Mesendoderm (in vitro differentiated cells): ENCODE measurements at regions not wholly inside any gene's neighbourhood (a gene's known extent, or its start where the extent isn't known, plus 50 kb on each side); places are given as distances from the start of the nearest gene placed in this dataset.

Experiments used
- DNase-seq: peaks from one replicate; pipeline ENCODE4 v3.0.0; 2013
- H2AK5ac ChIP-seq: 2 replicates; pipeline ENCODE4 v1.6.1; 2013; ENCODE audit warnings: low read length, inconsistent platforms
- H2BK120ac ChIP-seq: 2 replicates; pipeline ENCODE4 v1.6.1; 2013; ENCODE audit warnings: low read depth, mild to moderate bottlenecking, low read length, moderate library complexity, mixed read lengths
- H2BK15ac ChIP-seq: replicated peaks from 2 replicates; pipeline ENCODE4 v1.6.1; 2013; ENCODE audit warnings: low read depth, mild to moderate bottlenecking, moderate library complexity
- H2BK5ac ChIP-seq: 2 replicates; pipeline ENCODE4 v1.6.1; 2013; ENCODE audit warnings: low read length, inconsistent platforms
- H3K18ac ChIP-seq: 2 replicates; pipeline ENCODE4 v1.6.1; 2013; ENCODE audit warnings: mild to moderate bottlenecking, low read length, mixed read lengths
- H3K23ac ChIP-seq: one replicate; pipeline ENCODE4 v1.6.1; 2013; ENCODE audit warnings: low read length
- H3K27ac ChIP-seq: 2 replicates; pipeline ENCODE4 v1.5.1; 2013; ENCODE audit warnings: low read depth, mild to moderate bottlenecking, inconsistent platforms, low read length, moderate library complexity
- H3K27me3 ChIP-seq: 2 replicates; pipeline ENCODE4 v1.6.1; 2013; ENCODE audit warnings: low read length, control low read depth, mild to moderate bottlenecking, inconsistent platforms; ENCODE audit not compliant: insufficient read depth, poor library complexity
- H3K36me3 ChIP-seq: 2 replicates; pipeline ENCODE4 v1.6.1; 2013; ENCODE audit warnings: low read length, inconsistent platforms; ENCODE audit not compliant: control insufficient read depth, insufficient read depth
- H3K4ac ChIP-seq: one replicate; pipeline ENCODE4 v1.6.1; 2013; ENCODE audit warnings: low read depth, mild to moderate bottlenecking, low read length, moderate library complexity
- H3K4me1 ChIP-seq: 2 replicates; pipeline ENCODE4 v1.6.1; 2013; ENCODE audit warnings: low read depth, low read length, inconsistent platforms; ENCODE audit not compliant: control insufficient read depth
- H3K4me2 ChIP-seq: 2 replicates; pipeline ENCODE4 v1.6.1; 2013; ENCODE audit warnings: low read length
- H3K4me3 ChIP-seq: 2 replicates; pipeline ENCODE4 v1.5.1; 2013; ENCODE audit warnings: mild to moderate bottlenecking, low read length
- H3K56ac ChIP-seq: one replicate; pipeline ENCODE4 v1.6.1; 2013; ENCODE audit warnings: low read length
- H3K79me1 ChIP-seq: 2 replicates; pipeline ENCODE4 v1.6.1; 2013; ENCODE audit warnings: low read length, inconsistent platforms
- H3K79me2 ChIP-seq: 2 replicates; pipeline ENCODE4 v1.6.1; 2013; ENCODE audit warnings: mild to moderate bottlenecking, low read length; ENCODE audit not compliant: control insufficient read depth, insufficient read depth
- H3K9ac ChIP-seq: 2 replicates; pipeline ENCODE4 v1.6.1; 2013; ENCODE audit warnings: low read length, inconsistent platforms
- H4K5ac ChIP-seq: one replicate; pipeline ENCODE4 v1.6.1; 2013; ENCODE audit warnings: low read length
- H4K8ac ChIP-seq: one replicate; pipeline ENCODE4 v1.6.1; 2013; ENCODE audit warnings: low read depth, mild to moderate bottlenecking, control low read depth, low read length, moderate library complexity
- WGBS: extraction: QIAGEN DNeasy Blood & Tissue Kit; methylation state at CpG from one replicate; pipeline ENCODE4 v1.1.7; 2013; ENCODE audit warnings: low lambda C conversion rate, missing lambda C conversion rate; ENCODE audit not compliant: insufficient coverage; ENCODE audit errors: extremely low coverage; 5-methylcytosine and 5-hydroxymethylcytosine counted together

DNA sequence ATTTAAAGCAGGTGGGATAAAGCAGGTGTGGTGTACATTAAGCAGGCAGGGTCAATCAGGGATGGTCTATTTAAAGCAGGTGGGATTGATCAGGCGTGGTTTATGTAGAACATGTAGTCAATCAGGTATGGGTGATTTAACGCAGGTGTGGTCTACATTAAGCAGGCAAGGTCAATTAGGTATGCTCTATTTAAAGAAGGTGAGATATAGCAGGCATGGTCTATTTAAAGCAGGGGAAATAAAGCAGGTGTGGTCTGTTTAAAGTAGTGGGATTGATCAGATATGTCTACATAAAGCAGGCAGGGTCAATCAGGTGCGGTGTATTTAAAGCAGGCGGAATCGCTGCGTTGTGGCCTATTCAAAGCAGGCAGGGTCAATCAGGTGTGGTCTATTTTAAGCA, 88.6 kb upstream of the MXRA5 start:
- Histone ChIP-seq H3K36me3 (no peaks in the 10 kb centered on the region), H2AK5ac (no peak overlapping the region), H4K5ac (no peak overlapping the region), H3K79me2 (no peaks in the 10 kb centered on the region), H4K8ac (no peak overlapping the region), H3K18ac (no peak overlapping the region), H2BK5ac (no peak overlapping the region), H2BK120ac (no peak overlapping the region), H3K23ac (no peak overlapping the region), H2BK15ac (no peak overlapping the region), H3K4me2 (no peak overlapping the region), H3K4me3 (no peak overlapping the region), H3K79me1 (no peaks in the 10 kb centered on the region), H3K4ac (no peak overlapping the region), H3K9ac (no peak overlapping the region), H3K56ac (no peak overlapping the region), H3K27ac (no peak overlapping the region), H3K4me1 (no peaks in the 10 kb centered on the region), H3K27me3 (no peaks in the 10 kb centered on the region)
- WGBS: no CpG with 5 or more reads among the region's 6 CpGs
- no peak for DNase-seq

DNA sequence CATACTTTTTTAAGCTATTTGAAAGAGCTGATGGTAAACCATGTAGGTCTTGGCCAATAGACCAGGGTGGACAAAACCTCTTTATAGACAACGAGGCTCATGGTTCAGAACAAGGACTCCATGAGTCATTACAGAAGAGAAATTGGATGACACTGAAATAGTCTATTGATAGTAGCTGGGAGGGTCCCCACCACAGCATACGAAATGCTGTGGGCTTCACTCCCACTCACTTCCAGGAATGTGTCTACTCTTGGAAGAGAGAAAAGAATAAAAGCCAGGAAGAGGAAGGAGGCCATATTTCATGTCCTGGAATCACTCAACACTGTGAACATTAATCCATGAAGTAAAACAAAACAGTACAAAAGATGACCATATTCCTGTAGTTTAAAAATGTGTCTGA, 82.3 kb upstream of the MXRA5 start:
- no peaks in the 10 kb centered on the region for H3K79me2 ChIP-seq
- no peak overlapping the region for H3K56ac ChIP-seq
- no peak overlapping the region for H2AK5ac ChIP-seq
- H2BK15ac ChIP-seq: no peak overlapping the region
- no peak overlapping the region for H3K18ac ChIP-seq
- H3K4me2 ChIP-seq: no peak overlapping the region
- H3K4me3 ChIP-seq: no peak overlapping the region
- no peak overlapping the region for H3K4ac ChIP-seq
- no peaks in the 10 kb centered on the region for H3K4me1 ChIP-seq
- no peak overlapping the region for H3K27ac ChIP-seq
- WGBS: no CpG with 5 or more reads among the region's 2 CpGs
- no peak overlapping the region for H2BK5ac ChIP-seq
- no peaks in the 10 kb centered on the region for H3K79me1 ChIP-seq
- no peak for DNase-seq
- no peaks in the 10 kb centered on the region for H3K27me3 ChIP-seq
- no peak overlapping the region for H3K9ac ChIP-seq
- H4K8ac ChIP-seq: no peak overlapping the region
- no peak overlapping the region for H2BK120ac ChIP-seq
- no peak overlapping the region for H4K5ac ChIP-seq
- no peak overlapping the region for H3K23ac ChIP-seq
- H3K36me3 ChIP-seq: no peaks in the 10 kb centered on the region

DNA sequence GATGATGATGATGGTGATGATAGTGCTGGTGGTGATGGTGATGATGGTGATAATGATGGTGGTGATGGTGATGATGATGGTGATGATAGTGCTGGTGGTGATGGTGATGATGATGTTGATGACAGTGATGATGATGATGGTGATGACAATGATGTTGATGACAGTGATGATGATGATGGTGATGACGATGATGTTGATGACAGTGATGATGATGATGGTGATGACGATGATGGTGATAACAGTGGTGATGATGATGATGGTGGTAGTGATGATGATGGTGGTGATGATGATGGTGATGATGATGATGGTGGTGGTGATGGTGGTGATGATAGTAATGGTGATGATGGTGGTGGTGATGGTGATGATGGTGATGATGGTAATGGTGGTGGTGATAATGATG, 80.1 kb upstream of the MXRA5 start:
- H3K56ac ChIP-seq: no peak overlapping the region
- H2BK15ac ChIP-seq: no peak overlapping the region
- H3K36me3 ChIP-seq: no peaks in the 10 kb centered on the region
- H3K27me3 ChIP-seq: no peaks in the 10 kb centered on the region
- H3K27ac ChIP-seq: no peak overlapping the region
- H3K9ac ChIP-seq: no peak overlapping the region
- no peaks in the 10 kb centered on the region for H3K79me1 ChIP-seq
- no peak overlapping the region for H3K23ac ChIP-seq
- no peak overlapping the region for H3K18ac ChIP-seq
- H2BK120ac ChIP-seq: no peak overlapping the region
- H4K8ac ChIP-seq: no peak overlapping the region
- no peak overlapping the region for H3K4ac ChIP-seq
- H3K4me2 ChIP-seq: no peak overlapping the region
- no peaks in the 10 kb centered on the region for H3K4me1 ChIP-seq
- H3K79me2 ChIP-seq: no peaks in the 10 kb centered on the region
- no peak overlapping the region for H2AK5ac ChIP-seq
- no CpG with 5 or more reads among the region's 2 CpGs for WGBS
- DNase-seq: no peak
- H2BK5ac ChIP-seq: no peak overlapping the region
- H3K4me3 ChIP-seq: no peak overlapping the region
- no peak overlapping the region for H4K5ac ChIP-seq

DNA sequence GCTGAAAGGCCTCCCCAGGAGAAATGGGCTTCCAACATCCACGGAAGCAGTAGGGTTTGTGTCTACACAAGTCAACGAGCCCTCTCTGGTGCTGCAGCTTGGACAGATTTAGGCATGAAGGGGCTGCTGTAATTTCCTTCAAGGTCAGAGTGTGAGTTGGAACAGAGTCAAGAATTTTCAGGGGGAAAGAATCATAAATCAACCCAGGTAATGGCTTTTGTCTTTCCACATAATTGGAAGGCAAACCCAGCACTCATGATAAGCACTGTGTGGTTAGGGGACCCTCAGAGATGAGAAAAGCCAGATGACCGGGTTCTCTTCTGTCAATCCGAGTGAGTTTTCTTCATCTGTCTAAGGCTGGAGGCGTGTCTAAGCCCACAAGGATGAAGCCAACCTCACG, 78.6 kb upstream of the MXRA5 start:
- DNase-seq: no peak
- H3K18ac ChIP-seq: no peak overlapping the region

DNA sequence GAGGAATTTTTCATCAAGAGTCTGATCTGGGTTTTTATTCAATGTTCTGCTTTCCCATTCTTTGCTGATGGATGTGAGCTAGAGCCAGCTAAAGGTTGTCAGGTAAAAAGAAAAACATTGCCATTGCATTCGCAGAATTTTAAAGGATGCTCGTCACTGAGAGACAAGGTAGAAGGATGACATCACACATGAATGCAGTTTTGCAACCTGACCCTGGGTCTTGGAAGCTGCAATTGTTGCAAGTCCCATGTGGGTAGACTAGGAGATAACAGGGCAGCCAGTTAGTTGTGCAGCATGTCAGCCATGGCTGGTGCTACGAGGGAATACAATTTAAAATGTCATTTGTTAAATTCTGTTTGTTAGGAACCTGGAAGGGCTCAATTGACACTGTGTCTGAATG, 73.9 kb upstream of the MXRA5 start:
- H3K79me2 ChIP-seq: no peaks in the 10 kb centered on the region
- no peaks in the 10 kb centered on the region for H3K27me3 ChIP-seq
- no peak overlapping the region for H3K18ac ChIP-seq
- no peaks in the 10 kb centered on the region for H3K4me1 ChIP-seq
- H3K79me1 ChIP-seq: no peaks in the 10 kb centered on the region
- H3K27ac ChIP-seq: no peak overlapping the region
- WGBS: no CpG with 5 or more reads among the region's 3 CpGs
- no peak overlapping the region for H3K56ac ChIP-seq
- DNase-seq: peak; percentile 0
- no peak overlapping the region for H2BK120ac ChIP-seq
- no peak overlapping the region for H3K9ac ChIP-seq
- H3K23ac ChIP-seq: no peak overlapping the region
- H3K36me3 ChIP-seq: no peaks in the 10 kb centered on the region
- H3K4ac ChIP-seq: no peak overlapping the region
- H3K4me2 ChIP-seq: no peak overlapping the region
- no peak overlapping the region for H2BK5ac ChIP-seq
- H4K5ac ChIP-seq: no peak overlapping the region
- H3K4me3 ChIP-seq: no peak overlapping the region
- no peak overlapping the region for H2BK15ac ChIP-seq
- no peak overlapping the region for H2AK5ac ChIP-seq
- H4K8ac ChIP-seq: no peak overlapping the region

More for the DNA sequence above, 78.6 kb upstream of the MXRA5 start:
- no peak overlapping the region for H4K5ac ChIP-seq
- H3K27ac ChIP-seq: no peak overlapping the region
- no peak overlapping the region for H2BK5ac ChIP-seq
- H3K27me3 ChIP-seq: no peaks in the 10 kb centered on the region
- no peaks in the 10 kb centered on the region for H3K79me2 ChIP-seq
- H2AK5ac ChIP-seq: no peak overlapping the region
- H3K4me2 ChIP-seq: no peak overlapping the region
- no peaks in the 10 kb centered on the region for H3K79me1 ChIP-seq
- H3K23ac ChIP-seq: no peak overlapping the region
- no peak overlapping the region for H2BK120ac ChIP-seq
- no peaks in the 10 kb centered on the region for H3K36me3 ChIP-seq
- no CpG with 5 or more reads among the region's 6 CpGs for WGBS
- no peak overlapping the region for H2BK15ac ChIP-seq
- H3K9ac ChIP-seq: no peak overlapping the region
- H4K8ac ChIP-seq: no peak overlapping the region
- H3K56ac ChIP-seq: no peak overlapping the region
- H3K4me3 ChIP-seq: no peak overlapping the region
- no peak overlapping the region for H3K4ac ChIP-seq
- H3K4me1 ChIP-seq: no peaks in the 10 kb centered on the region

DNA sequence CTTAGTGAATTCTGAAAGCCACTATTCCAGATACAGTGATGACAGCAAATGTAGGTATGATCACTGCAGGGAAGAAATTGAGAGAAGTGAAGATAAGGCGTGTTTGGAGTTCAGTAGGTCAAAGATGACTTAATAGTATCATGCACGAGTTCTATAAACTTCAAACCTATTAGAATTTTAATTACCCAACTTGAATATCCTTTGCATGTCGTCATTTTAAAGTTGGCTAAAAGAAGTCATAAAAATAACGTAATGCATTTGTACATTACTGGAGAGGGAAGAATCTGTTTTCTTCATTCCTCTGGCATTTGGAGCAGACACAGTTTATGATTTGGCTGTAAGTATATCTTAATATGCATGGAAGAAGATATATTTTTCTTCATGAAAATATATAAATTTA, 68.6 kb upstream of the MXRA5 start:
- no peaks in the 10 kb centered on the region for H3K27me3 ChIP-seq
- no peaks in the 10 kb centered on the region for H3K36me3 ChIP-seq
- no peak overlapping the region for H3K9ac ChIP-seq
- H2BK15ac ChIP-seq: no peak overlapping the region
- no peak overlapping the region for H3K27ac ChIP-seq
- no peak overlapping the region for H2BK5ac ChIP-seq
- no CpG with 5 or more reads among the region's 4 CpGs for WGBS
- H4K5ac ChIP-seq: no peak overlapping the region
- no peak for DNase-seq
- H3K4me3 ChIP-seq: no peak overlapping the region
- H4K8ac ChIP-seq: no peak overlapping the region
- H3K56ac ChIP-seq: no peak overlapping the region
- H3K4me1 ChIP-seq: no peaks in the 10 kb centered on the region
- no peaks in the 10 kb centered on the region for H3K79me1 ChIP-seq
- no peaks in the 10 kb centered on the region for H3K79me2 ChIP-seq
- no peak overlapping the region for H3K23ac ChIP-seq
- no peak overlapping the region for H2AK5ac ChIP-seq
- no peak overlapping the region for H3K4me2 ChIP-seq
- no peak overlapping the region for H3K18ac ChIP-seq
- no peak overlapping the region for H2BK120ac ChIP-seq
- no peak overlapping the region for H3K4ac ChIP-seq
